GM19023 (cell line): ENCODE measurements at regions not wholly inside any gene's neighbourhood (a gene's known extent, or its start where the extent isn't known, plus 50 kb on each side); places are given as distances from the start of the nearest gene placed in this dataset.

Source experiments
- ATAC-seq: cut with Tn5 transposase; IDR thresholded peaks from one replicate; pipeline ENCODE4 v1.9.1; 2021; ENCODE audit warnings: mild to moderate bottlenecking, moderate library complexity; ENCODE audit not compliant: unreplicated experiment

DNA sequence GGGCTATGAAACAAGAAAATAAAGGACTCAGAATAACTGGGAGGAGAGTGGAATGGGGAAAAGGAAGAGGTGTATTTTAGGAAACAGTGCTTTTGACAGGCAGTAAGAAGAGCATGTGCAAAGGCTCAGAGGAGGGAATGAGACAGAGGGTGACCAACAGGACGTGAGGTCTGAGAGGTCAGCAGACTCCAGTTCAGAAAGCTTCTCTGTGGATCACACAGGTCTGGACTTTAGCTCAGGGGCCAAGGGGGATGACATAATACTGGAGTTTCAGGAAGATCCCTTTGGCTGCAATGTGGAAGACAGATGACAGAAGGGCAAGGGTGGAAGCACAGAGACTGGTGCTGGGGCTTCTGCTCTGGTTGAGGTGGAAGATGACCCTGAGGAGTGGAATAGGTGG, 489.9 kb upstream of the CDH5 start:
- ATAC-seq, result no peak

DNA sequence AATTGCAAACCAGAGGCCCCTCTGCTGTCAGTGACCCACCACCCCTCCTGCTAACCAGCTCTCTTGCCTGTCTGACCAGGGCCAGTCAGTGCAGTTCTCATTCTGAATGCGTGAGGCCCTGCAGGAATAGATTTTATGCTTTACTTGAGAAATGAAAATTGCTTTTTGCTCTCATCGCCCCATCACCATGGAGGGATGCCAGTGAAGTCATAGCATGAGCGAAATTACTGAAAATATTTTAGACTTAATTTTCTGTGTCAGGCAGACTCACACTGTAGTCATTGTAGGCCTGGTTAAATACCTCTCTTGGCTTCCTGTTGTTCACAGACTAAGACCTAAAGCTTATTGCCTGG, 490.5 kb upstream of the CDH5 start:
- no peak for ATAC-seq

DNA sequence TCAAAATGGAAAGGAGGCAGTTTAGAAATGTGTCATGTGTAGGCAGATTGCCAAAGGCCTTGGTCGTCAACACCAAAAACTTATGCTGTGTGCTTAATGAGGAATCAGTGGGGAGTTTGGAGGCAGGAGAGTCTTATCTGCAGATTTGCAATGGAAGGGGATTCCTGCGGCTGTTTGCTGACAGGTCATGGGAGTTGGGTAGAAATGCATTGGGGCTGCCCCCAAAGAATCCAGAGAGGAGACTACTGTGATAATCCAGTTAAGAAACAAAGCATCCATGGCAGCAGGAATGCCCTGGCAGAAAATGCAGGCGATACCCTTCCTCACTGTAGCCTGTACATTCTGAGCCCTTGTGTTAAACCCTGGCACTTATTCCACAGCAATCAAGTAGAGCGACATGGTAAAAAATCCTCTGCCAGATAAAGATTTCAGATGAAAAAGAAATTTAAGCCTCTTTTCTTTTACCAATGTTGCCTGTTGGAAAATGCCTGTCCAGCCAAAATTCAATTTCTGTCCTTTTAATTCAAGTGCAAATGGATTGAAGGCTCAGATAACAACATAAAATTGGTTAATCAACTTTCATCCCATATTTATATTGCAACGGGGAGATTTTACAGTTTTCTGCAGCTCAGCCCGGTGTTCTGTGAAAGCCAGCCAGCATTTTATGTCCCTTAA, 491.0 kb upstream of the CDH5 start:
- no peak for ATAC-seq

DNA sequence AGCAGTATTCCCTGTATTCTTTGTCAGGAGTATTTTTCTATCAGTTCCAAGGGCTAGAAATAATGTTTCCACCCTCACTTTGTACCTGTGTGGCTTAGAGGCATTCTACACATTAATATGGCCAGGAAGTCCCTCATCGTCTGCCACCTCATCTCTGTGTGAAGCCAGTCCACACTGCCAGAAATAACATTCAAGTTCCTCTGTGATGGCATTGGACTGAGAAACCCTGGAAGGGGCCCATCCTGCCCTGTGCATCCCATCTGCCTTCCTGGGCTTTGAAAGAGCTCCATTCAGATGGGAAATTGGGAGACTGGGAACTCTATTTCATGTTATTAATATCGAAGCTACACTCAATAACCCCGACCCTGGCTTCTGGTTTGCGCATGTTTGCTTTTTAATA, 497.2 kb upstream of the CDH5 start:
- ATAC-seq, result no peak

DNA sequence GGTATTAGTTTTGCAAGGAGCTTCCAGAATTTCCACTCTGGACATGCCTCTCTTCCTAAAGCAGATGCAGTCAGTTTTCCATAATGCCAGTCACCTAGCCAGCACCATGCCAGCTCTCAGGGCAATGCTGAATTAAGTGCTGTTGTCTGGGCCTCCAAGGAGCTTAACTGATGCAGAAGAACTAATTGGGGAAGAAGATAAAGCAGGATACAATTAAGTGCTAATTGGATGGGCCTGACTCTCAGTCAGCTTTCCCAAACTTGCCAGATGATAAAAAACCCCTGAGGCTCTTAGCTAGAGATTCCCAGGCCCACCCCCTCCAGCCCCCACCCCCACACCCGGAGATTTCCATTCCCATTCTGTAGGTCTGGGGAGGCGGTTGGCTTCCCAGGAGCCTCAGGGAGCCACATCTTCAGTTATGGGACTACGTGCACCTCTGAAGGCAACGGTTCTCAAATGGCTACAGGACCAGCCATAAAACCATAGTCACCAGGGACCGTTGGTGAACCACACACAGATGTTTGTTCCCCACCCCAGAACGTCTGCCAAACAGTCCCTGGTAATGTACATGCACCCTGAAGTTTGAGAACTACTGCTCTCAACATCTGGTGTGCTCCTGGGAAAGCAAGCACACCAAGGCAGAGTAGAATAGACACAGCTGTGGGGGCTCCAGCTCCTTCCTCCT, 499.1 kb upstream of the CDH5 start:
- ATAC-seq, result no peak

DNA sequence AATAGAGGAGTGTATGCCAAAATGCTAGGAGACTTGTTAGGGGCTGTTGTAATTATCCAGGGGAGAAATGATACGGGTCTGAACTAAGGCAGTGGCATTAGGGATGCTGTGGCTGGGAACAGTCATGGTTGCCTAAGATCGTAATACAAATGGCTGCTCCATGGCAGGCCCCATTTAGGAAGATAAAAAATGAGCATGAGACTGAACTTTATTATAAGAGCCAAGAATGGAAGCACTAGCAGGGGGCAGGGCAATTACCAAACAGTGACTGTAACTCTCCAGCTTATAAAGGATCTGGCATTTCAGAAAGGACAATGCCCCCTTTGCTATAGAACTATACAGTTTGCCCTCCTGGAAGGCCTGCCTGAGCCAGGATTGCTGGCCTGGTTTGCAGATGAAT, 503.3 kb upstream of the CDH5 start:
- no peak for ATAC-seq

DNA sequence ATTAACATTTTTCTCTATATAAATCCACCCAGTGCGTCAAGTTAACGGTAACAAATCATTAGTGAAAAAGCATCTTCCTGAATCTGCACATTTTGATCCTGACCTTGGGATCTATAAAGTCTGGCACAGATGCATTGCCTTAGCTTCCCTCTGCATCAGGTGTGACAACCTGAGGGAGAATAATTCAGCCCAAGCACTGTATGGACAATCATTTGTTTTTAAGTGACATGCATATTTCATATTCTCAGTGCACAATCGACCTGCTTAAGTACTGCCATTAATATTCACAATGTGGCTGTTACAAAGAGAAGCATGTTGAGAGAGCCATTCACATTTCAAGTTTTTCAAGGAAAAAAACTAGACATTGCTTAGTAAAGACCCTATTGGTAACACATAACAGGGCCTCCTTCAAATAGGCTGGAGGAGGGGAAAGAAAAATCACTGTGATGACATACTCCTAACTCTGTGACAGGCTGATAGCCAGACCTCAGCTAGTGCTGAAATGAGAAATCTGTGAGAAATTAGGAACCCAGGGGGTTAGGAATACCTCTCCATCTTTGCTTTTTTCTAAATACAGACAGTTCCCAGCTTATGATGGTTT, 505.3 kb upstream of the CDH5 start:
- ATAC-seq, result no peak

DNA sequence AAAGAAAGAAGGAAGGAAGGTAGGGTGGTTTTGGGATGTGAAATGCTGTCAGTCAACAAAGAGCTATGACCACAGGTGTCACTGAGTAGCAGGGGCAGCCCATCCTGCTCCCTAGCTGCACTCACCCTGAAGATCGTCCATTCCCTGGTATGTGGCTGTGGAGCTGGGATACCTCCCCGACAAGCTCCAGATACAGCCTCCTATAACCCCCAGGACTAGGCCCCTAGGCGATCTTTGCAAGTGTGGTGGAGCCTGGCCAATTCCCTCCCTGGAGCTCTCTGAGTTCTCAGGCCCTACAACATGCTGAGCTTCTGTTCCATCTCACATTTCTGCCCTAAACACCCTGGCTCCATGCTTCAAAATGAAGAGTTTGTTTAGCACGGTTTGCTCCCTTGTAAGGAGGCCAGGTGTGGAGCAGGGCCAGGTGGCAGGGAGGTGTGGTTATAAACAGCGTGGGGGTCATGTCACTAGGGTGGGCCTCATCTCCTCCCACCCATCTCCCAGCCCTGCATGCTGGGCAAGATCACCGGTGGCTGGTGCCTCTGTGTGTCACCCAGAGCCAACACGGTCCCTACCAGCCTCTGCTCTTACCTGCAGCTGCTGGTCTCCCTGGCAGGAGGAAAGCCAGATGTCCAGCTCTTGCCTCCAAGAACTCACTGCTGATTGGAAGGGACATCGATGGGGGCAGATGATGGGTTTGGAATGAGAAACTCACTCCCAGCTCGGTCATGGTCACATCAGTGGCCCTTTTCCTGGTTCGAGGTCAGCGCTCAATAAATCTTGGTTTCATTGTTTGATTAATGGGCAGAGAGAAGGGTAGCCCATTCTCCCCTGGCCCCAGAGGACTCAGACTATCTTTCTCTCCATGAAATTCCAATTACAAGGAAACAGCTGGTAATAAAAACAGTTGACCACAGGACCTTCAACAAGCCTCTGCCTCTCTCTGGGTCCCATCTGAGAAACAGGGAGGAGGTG, 511.0 kb upstream of the CDH5 start:
- no peak for ATAC-seq

DNA sequence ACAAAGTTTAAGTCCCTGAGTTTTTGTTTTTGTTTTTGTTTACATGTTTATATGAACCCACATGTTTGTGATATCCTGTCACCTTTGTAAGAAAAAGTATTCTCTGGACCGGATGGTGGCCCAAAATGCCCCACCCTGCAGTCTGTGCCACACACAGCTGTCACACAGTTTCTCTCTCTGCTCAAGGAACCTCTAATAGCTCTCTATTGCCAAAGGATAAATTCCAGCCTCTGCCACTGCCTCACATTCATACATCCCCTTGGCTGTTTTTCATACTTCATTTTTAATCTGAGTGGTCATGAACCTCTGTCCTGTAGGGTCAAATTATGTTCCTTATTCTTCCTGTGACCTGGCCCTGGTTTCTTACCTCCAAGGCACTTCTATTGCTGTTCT, 520.3 kb upstream of the CDH5 start:
- no peak for ATAC-seq

DNA sequence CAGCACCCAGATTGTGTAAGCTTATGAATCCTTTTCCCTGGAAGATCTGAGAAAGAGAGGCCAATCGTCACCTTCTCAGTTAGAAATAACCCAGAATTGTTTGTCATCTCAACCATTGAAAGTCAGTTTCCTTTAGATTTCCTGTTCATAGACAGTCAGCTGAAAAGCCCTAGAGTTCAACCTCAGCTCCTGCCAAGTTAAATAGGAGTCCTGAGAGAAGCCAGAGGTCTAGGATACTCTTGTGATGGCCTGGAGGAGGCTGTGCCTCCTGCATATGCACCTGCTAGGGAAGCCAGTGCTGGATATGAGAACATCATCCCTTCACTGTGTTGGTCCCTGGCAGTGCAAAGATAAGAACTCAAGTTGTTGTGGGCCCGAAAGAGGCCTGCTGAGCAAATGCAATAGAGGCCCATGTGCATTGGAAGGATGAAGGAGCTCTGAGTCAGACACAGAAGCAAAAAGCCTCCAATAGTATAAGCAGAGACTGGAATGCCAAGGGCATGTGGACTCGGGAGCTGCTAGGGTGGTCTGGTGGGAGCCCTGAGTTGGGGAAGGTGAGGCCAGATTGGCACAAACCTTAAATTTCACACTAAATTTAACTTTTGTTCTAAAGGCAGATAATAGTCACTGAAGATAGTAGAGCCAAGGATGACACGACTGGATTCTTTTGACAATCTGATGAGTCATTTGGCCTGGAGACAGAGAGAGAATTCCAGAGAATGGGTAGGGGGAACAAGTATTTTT, 520.9 kb upstream of the CDH5 start:
- ATAC-seq, result no peak

DNA sequence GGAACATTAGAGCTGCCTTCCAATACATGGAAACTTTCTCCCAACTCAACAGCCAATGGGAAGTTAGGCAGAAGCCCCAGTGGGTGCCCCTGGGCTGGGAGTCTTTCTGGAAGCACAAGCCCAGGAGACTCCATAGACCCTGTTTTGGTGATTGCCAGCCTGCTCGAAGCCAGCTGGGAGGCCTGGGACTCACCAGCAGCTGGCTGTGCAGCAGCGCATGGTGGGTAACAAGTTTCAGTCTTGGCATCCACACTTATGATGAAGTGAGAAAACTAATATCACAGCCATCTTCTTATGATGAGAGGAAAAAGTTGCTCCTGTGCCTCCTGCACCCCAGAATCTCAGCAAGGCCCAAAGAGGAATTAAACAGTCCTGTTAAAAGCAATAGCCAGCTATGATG, 522.5 kb upstream of the CDH5 start:
- no peak for ATAC-seq

DNA sequence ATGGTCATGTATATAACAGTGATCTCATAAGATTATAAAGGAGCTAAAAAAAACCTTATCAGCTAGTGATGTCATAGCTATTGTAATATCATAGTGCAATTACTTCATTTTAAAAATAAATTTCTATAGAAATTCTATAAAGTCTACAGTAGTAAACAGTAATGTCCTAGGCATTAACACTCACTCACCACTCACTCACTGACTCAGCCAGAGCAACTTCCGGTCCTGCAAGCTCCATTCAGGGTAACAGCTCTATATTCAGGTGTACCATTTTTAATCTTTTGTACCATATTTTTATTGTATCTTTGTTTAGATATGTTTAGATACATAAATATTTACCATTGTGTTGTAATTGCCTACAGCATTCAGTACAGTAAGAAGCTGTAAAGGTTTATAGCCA, 524.4 kb upstream of the CDH5 start:
- ATAC-seq, result no peak

DNA sequence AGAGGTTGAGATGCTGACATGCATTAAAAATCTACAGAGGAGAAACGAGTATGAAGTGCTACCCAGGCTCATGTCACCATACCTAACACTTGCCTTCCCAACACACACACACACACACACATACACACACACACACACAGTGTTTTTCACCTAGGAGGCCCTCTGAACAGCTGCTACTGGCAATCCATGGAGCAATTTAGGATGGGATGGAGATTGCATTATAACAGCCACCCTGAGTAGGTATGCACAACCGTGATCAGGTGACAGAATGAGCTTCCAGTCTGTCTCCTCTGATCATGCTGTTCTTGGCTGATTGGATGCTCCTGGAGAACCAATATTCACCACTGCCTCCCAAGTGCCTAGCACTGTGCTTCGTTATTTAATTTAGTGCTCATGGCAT, 528.5 kb upstream of the CDH5 start:
- no peak for ATAC-seq

DNA sequence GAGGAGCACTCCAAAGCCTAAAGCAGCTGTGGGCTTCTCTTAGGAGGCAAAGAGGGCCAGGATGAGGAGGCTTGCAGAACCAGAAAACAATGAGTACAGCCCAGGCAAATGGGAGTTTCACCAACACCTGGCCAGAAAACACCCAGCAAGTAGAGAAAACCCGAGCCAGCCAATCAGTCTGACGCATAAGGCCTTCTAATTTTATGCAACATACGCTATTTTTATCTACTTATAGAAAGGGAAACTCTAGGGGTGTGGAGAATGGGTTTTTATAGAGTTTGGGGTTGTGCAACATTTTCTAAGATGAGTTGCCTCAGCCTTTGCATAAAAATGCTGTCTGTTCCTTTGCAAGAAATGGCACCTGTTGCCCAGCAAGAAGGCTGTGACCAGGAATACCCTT, 529.0 kb upstream of the CDH5 start:
- ATAC-seq, result no peak

DNA sequence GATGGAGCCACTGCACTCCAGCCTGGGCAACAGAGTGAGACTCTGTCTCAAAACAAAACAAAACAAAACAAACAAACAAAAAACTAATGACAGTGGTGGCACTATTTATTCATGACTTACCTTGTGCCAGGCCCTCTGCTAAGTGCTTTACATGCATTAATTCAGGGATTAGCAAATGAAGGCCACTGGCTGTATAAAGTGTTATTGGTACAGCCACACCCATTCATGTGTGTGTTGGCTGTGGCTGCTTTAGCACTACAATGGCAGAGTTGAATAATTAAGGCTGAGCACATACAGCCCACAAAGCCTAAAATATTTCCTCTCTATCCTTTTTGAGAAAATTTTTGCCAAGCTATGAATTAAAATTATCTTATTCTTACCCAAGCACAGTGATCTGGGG, 531.8 kb upstream of the CDH5 start:
- no peak for ATAC-seq

DNA sequence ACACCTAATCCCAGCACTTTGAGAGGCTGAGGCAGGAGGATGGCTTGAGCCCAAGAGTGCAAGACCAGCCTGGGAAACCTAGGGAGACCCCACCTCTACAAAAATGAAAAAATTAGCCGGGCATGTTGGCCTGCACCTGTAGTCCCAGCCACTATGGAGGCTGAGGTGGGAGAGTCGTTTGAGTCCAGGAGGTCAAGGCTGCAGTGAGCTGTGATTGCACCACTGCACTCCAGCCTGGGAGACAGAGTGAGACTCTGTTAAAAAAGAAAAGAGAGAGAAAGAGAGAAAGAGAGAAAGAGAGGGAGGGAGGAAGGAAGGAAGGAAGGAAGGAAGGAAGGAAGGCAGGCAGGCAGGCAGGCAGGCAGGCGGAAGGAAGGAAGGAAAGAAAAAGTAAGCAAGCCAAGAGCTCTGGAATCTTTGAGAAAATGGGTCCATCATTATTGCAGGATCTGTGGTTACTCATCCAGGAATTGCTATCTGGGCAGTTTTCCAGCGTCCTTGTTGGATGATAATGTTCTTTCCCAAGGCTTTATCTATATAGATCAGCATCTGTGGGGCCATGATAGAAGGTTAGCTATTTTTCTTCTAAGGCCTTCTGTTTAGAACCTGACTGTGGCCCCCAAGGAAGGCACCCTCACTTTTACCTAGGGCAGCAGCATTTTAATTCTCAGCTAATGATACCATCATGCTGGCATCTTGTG, 533.2 kb upstream of the CDH5 start:
- no peak for ATAC-seq

DNA sequence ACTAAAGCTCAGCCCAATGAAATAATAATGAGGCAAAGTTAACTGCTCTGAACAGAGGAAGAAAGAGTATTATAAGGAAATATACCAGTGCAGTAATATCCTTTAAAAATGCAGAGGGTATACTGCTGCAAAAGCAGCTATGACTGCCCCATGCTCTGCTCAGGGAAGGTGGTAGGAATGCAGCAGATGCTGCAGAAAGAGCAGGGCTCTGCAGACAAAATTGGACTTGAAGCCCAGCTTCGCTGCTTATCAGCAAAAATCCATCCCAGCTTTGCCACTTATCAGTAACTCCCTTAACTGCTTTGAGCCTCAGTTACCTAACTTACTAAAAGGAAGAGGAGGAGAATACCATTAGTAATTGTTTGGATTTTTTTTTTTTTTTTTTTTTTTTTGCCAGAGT, 533.8 kb upstream of the CDH5 start:
- no peak for ATAC-seq

DNA sequence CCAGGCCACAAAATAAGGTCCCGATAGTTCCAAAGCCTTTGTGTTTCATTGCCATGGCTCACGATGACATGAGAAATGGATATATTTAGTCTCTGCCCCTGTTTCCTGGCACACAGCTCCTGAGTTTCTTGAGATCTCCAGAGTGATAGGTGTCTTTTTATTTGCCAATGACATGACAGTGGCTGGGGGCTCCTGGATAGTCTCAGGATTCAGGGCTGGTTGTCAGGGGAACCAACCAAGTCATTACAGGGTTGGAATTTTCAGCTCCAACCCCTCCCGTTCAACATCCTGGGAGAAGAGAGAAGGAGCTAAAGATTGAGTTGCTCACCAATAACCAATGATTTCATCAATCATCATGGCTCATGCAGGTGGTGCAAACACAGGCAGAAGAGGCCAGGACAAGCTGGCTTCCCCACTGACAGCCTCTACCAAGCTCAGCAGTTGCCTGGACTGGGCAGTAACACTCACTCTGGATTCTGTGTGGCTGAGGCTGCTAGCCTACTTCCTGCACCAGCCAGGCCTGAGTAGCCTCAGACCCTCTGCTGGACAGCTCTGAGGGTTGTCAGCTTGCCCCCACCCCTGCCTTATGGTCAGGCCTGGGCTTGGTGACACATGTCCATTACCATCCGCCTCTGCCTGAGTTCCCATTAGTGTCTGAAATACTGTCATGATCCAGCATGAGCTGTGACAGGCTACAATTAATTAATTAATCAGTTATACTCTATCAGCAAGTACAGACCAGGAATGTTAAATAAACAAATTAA, 534.4 kb upstream of the CDH5 start:
- no peak for ATAC-seq

DNA sequence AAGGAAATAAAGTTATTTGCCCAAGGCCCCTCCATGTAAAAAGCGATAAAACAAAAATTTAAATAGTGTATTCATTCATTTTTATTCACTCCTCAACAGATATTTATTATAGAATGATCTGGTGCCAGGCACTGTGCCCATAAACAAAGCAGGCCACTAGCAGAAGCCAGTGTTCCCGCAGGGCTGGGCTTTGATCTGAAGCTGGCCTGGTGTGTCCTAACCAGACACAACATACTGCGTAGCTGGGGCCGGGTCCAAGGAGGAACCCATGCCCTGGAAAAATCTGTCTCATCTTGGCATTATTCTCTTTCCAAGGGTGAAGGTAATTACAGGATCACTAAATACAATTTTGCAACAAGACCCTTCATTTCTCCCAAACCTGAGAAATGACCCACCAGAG, 537.4 kb upstream of the CDH5 start:
- no peak for ATAC-seq

DNA sequence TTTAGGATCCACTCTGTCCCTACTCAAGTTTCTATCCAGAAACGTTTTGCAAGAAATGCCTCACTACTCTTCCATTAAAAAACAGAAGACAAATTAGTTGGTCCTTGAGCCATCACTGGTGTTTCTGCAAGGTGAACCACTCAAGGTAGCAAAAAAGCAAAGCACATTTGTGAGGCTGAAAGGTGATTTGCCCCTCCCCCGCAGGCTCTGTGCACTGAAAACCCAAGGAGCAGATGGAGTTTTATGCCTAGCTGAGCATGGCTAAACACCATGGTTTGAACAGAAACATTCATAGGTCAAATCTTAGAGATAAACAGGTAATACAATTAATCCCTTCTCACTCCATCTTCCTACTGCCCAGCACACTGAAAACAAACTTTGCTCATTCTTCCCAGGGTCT, 538.2 kb upstream of the CDH5 start:
- ATAC-seq, result no peak
